Left cardiac atrium (tissue), 4 donors: ENCODE measurements at regions not wholly inside any gene's neighbourhood (a gene's known extent, or its start where the extent isn't known, plus 50 kb on each side); places are given as distances from the start of the nearest gene placed in this dataset.

Experiments used
- ATAC-seq, 2 donors: fragments of 200-7000 bp; cut with Tn5 transposase; one replicate each; pipeline ENCODE4 v1.9.1; 2020; ENCODE audit warnings: mild to moderate bottlenecking in 2 of 2, moderate library complexity in 2 of 2
- DNase-seq: peaks from one replicate; pipeline ENCODE4 v3.0.0-alpha.2; 2020
- intact Hi-C, 2 donors: fragments of 100-400 bp; cut with DNase I; formaldehyde crosslinking; loops; one replicate each; pipeline versions ENCODE4 v1.14.1 to v1.15.1; 2022 to 2023
- donor health status: DM: no; HTN: yes; CAD: no.
- donor health status: DM: no; HTN: yes; CAD: no; lungs with severe emphysema.
- donor health status: DM: yes; HTN: yes; CAD: no.
- donor health status: Dilated cardiomyopathy.

GRCh38 chr1:56298866-56299265 is 280.5 kb downstream of the PLPP3 start:
- intact Hi-C loops = no loop called here
- ATAC-seq (no peak), DNase-seq (no peak)

GRCh38 chr1:56297904-56298303 is 281.5 kb downstream of the PLPP3 start:
- intact Hi-C loops = no loop called here
- no peak for ATAC-seq

GRCh38 chr1:56297208-56297607 is 282.2 kb downstream of the PLPP3 start:
- ATAC-seq = no peak
- intact Hi-C loops = no loop called here

More at GRCh38 chr1:56297904-56298303, 281.5 kb downstream of the PLPP3 start:
- DNase-seq = no peak

GRCh38 chr1:56295949-56296929 is 283.1 kb downstream of the PLPP3 start:
- ATAC-seq = no peak
- intact Hi-C loops = no loop called here
- DNase-seq = no peak

More at GRCh38 chr1:56297208-56297607, 282.2 kb downstream of the PLPP3 start:
- DNase-seq = no peak

GRCh38 chr1:56291374-56291919 is 287.9 kb downstream of the PLPP3 start:
- DNase-seq = peak; percentile 55
- ATAC-seq = peak; percentile 58 to 83
- intact Hi-C loops = no loop called here

- no peak for DNase-seq
- intact Hi-C loops = no loop called here
- no peak for ATAC-seq
These were observed 290.1 kb downstream of the PLPP3 start for GRCh38 chr1:56289260-56289659.

GRCh38 chr1:56287721-56288120 is 291.6 kb downstream of the PLPP3 start:
- intact Hi-C loops = no loop called here
- no peak for ATAC-seq
- no peak for DNase-seq

- ATAC-seq (peak in 1 of 2 donors; percentile 33), DNase-seq (no peak)
- intact Hi-C loops = no loop called here
These were observed 292.4 kb downstream of the PLPP3 start for GRCh38 chr1:56286956-56287355.

- DNase-seq (no peak), ATAC-seq (no peak)
- intact Hi-C loops = no loop called here
These were observed 292.9 kb downstream of the PLPP3 start for GRCh38 chr1:56286506-56286905.

GRCh38 chr1:56285554-56286402 is 293.6 kb downstream of the PLPP3 start:
- DNase-seq (no peak), ATAC-seq (peak in 1 of 2 donors; percentile 38)
- intact Hi-C loops = no loop called here

- ATAC-seq (peak; percentile 27 to 73), DNase-seq (no peak)
- intact Hi-C loops = no loop called here
These were observed 294.4 kb downstream of the PLPP3 start for GRCh38 chr1:56284928-56285327.

GRCh38 chr1:56278061-56278460 is 301.3 kb downstream of the PLPP3 start:
- intact Hi-C loops = no loop called here
- DNase-seq (no peak), ATAC-seq (no peak)

GRCh38 chr1:56268519-56269140 is 310.7 kb downstream of the PLPP3 start:
- intact Hi-C loops = no loop called here
- ATAC-seq = no peak
- DNase-seq = no peak

- no peak for DNase-seq
- no peak for ATAC-seq
- intact Hi-C loops = no loop called here
These were observed 311.8 kb downstream of the PLPP3 start for GRCh38 chr1:56267611-56268010.

- no peak for DNase-seq
- intact Hi-C loops = no loop called here
- ATAC-seq = peak; percentile 5 to 33
These were observed 313.0 kb downstream of the PLPP3 start for GRCh38 chr1:56266359-56266758.

- DNase-seq (no peak), ATAC-seq (no peak)
- intact Hi-C loops = no loop called here
These were observed 314.1 kb downstream of the PLPP3 start for GRCh38 chr1:56265216-56265615.

- ATAC-seq (no peak), DNase-seq (no peak)
- intact Hi-C loops = no loop called here
These were observed 315.5 kb downstream of the PLPP3 start for GRCh38 chr1:56263908-56264307.

- DNase-seq = no peak
These were observed 321.0 kb downstream of the PLPP3 start for GRCh38 chr1:56258371-56258770.

GRCh38 chr1:56257726-56258125 is 321.6 kb downstream of the PLPP3 start:
- DNase-seq = no peak
- ATAC-seq = no peak
- intact Hi-C loops = loop anchor here in 1 of 2 donors (10.0 kb wide), 1 partner anchor 327 kb away; no protein-coding TSS in a partner anchor

More at GRCh38 chr1:56258371-56258770, 321.0 kb downstream of the PLPP3 start:
- intact Hi-C loops = loop anchor here in 1 of 2 donors (10.0 kb wide), 1 partner anchor 326 kb away; no protein-coding TSS in a partner anchor
- no peak for ATAC-seq
